ENCODE measurements at regions not wholly inside any gene's neighbourhood (a gene's known extent, or its start where the extent isn't known, plus 50 kb on each side); places are given as distances from the start of the nearest gene placed in this dataset.

DNA sequence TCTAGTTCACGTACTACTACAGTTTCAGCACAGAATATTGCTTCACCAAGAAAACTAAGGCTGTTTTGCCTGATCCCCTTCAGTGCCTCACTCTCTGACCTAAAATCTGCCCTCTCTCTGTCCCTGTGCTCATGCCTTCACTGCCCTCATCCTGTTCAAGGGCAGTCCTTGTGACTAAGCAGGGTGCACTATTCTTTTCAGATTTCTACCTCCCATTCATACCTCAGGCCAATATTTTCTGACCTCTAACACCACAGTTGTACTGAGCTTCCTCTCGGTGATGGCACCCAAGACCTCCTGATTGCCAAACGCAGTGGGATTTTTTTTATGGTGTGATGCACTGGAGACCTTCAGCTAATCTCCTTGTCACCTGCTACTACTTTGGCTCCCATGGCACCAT, 57.7 kb upstream of the GADD45A start:
- Histone ChIP-seq H3K27ac (ENCODE audit: extremely low read depth, low read depth, low read length) (no peak overlapping the region), H3K9me3 (ENCODE audit: control insufficient read depth, insufficient read depth, low read depth, low read length) (no peaks in the 10 kb centered on the region), H3K4me1 (ENCODE audit: control insufficient read depth, insufficient read depth, low read length) (no peaks in the 10 kb centered on the region), H3K4me3 (ENCODE audit: low read depth, low read length) (no peak overlapping the region), H3K36me3 (ENCODE audit: control insufficient read depth in 2 of 2, insufficient read depth in 1 of 2, low read length in 2 of 2) (no peaks in the 10 kb centered on the region)
- ChIA-PET POLR2A (no interaction called here), CTCF (interaction anchor here (0.6 to 0.7 kb wide), 2 partner anchors 9 to 10 kb away, joined by 3 to 4 read pairs; no protein-coding TSS in a partner anchor)
- TF ChIP-seq ZBTB1 (tag by site-specific recombination; IDR thresholded peaks at IDR 0.05) (no peak), ZNF202 (tag by site-specific recombination; IDR thresholded peaks at IDR 0.05; ENCODE audit: borderline replicate concordance) (no peak), ZNF549 (tag by site-specific recombination; IDR thresholded peaks at IDR 0.05) (no peak), ZNF221 (tag by site-specific recombination; IDR thresholded peaks at IDR 0.05; ENCODE audit: borderline replicate concordance) (no peak), OVOL3 (tag by site-specific recombination; IDR thresholded peaks at IDR 0.05) (no peak), ZNF24 (tag by site-specific recombination; IDR thresholded peaks at IDR 0.05) (no peak), GLIS1 (tag by site-specific recombination; IDR thresholded peaks at IDR 0.05) (no peak), ZNF785 (tag by site-specific recombination; IDR thresholded peaks at IDR 0.05) (no peak), SP7 (tag by site-specific recombination; IDR thresholded peaks at IDR 0.05) (no peak)
- TF ChIP-seq, protein P1, sequence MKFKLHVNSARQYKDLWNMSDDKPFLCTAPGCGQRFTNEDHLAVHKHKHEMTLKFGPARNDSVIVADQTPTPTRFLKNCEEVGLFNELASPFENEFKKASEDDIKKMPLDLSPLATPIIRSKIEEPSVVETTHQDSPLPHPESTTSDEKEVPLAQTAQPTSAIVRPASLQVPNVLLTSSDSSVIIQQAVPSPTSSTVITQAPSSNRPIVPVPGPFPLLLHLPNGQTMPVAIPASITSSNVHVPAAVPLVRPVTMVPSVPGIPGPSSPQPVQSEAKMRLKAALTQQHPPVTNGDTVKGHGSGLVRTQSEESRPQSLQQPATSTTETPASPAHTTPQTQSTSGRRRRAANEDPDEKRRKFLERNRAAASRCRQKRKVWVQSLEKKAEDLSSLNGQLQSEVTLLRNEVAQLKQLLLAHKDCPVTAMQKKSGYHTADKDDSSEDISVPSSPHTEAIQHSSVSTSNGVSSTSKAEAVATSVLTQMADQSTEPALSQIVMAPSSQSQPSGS (tag by site-specific recombination; IDR thresholded peaks at IDR 0.05; ENCODE audit: low read depth), result no peak
- TF ChIP-seq, protein P2, sequence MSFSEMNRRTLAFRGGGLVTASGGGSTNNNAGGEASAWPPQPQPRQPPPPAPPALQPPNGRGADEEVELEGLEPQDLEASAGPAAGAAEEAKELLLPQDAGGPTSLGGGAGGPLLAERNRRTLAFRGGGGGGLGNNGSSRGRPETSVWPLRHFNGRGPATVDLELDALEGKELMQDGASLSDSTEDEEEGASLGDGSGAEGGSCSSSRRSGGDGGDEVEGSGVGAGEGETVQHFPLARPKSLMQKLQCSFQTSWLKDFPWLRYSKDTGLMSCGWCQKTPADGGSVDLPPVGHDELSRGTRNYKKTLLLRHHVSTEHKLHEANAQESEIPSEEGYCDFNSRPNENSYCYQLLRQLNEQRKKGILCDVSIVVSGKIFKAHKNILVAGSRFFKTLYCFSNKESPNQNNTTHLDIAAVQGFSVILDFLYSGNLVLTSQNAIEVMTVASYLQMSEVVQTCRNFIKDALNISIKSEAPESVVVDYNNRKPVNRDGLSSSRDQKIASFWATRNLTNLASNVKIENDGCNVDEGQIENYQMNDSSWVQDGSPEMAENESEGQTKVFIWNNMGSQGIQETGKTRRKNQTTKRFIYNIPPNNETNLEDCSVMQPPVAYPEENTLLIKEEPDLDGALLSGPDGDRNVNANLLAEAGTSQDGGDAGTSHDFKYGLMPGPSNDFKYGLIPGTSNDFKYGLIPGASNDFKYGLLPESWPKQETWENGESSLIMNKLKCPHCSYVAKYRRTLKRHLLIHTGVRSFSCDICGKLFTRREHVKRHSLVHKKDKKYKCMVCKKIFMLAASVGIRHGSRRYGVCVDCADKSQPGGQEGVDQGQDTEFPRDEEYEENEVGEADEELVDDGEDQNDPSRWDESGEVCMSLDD (tag by site-specific recombination; IDR thresholded peaks at IDR 0.05), result no peak

DNA sequence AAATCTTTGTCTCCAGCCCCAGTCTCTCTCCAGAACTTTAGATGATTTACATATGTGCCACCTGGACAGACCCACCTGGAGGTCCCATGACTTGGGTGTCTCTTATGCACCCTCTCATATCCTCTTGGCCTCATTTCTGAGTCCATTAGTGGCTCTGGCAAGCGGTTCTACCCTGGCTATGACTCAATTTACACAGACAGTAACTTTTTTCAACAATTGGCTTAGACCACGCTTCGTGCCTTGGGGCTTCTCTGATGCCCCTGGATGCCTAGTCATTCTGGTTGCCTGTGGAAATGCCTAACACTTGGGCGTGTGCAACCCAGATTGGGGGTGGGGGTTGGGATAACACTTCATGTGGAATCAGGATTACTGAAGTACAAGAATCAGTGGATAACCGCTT, 57.1 kb upstream of the GADD45A start:
- Histone ChIP-seq H3K27ac (ENCODE audit: extremely low read depth, low read depth, low read length) (no peak overlapping the region), H3K36me3 (ENCODE audit: control insufficient read depth in 2 of 2, insufficient read depth in 1 of 2, low read length in 2 of 2) (no peaks in the 10 kb centered on the region), H3K4me3 (ENCODE audit: low read depth, low read length) (no peak overlapping the region), H3K9me3 (ENCODE audit: control insufficient read depth, insufficient read depth, low read depth, low read length) (no peaks in the 10 kb centered on the region), H3K4me1 (ENCODE audit: control insufficient read depth, insufficient read depth, low read length) (no peaks in the 10 kb centered on the region)
- POLR2A ChIA-PET, result no interaction called here
- CTCF ChIA-PET, result interaction anchor here (0.6 kb wide), 1 partner anchor 608 kb away, joined by 3 read pairs; no protein-coding TSS in a partner anchor
- TF ChIP-seq ZNF324 (tag by site-specific recombination; IDR thresholded peaks at IDR 0.05), result no peak
- no peak for TF ChIP-seq ZNF600 (tag by site-specific recombination; IDR thresholded peaks at IDR 0.05)
- TF ChIP-seq, protein P3, sequence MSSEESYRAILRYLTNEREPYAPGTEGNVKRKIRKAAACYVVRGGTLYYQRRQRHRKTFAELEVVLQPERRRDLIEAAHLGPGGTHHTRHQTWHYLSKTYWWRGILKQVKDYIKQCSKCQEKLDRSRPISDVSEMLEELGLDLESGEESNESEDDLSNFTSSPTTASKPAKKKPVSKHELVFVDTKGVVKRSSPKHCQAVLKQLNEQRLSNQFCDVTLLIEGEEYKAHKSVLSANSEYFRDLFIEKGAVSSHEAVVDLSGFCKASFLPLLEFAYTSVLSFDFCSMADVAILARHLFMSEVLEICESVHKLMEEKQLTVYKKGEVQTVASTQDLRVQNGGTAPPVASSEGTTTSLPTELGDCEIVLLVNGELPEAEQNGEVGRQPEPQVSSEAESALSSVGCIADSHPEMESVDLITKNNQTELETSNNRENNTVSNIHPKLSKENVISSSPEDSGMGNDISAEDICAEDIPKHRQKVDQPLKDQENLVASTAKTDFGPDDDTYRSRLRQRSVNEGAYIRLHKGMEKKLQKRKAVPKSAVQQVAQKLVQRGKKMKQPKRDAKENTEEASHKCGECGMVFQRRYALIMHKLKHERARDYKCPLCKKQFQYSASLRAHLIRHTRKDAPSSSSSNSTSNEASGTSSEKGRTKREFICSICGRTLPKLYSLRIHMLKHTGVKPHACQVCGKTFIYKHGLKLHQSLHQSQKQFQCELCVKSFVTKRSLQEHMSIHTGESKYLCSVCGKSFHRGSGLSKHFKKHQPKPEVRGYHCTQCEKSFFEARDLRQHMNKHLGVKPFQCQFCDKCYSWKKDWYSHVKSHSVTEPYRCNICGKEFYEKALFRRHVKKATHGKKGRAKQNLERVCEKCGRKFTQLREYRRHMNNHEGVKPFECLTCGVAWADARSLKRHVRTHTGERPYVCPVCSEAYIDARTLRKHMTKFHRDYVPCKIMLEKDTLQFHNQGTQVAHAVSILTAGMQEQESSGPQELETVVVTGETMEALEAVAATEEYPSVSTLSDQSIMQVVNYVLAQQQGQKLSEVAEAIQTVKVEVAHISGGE (tag by site-specific recombination; conservative IDR thresholded peaks at IDR 0.05; ENCODE audit: low read depth), result no peak
- TF ChIP-seq, protein P4, sequence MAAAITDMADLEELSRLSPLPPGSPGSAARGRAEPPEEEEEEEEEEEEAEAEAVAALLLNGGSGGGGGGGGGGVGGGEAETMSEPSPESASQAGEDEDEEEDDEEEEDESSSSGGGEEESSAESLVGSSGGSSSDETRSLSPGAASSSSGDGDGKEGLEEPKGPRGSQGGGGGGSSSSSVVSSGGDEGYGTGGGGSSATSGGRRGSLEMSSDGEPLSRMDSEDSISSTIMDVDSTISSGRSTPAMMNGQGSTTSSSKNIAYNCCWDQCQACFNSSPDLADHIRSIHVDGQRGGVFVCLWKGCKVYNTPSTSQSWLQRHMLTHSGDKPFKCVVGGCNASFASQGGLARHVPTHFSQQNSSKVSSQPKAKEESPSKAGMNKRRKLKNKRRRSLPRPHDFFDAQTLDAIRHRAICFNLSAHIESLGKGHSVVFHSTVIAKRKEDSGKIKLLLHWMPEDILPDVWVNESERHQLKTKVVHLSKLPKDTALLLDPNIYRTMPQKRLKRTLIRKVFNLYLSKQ (tag by site-specific recombination; IDR thresholded peaks at IDR 0.05; ENCODE audit: borderline replicate concordance), result no peak
- TF ChIP-seq ZNF571 (tag by site-specific recombination; IDR thresholded peaks at IDR 0.05), result no peak
- no peak for TF ChIP-seq ZNF391 (tag by site-specific recombination; IDR thresholded peaks at IDR 0.05; ENCODE audit: borderline replicate concordance, low read depth)
- no peak for TF ChIP-seq ZNF544 (tag by site-specific recombination; IDR thresholded peaks at IDR 0.05)
- no peak for TF ChIP-seq ZNF677 (tag by site-specific recombination; IDR thresholded peaks at IDR 0.05)
- TF ChIP-seq SALL2 (tag by site-specific recombination; IDR thresholded peaks at IDR 0.05; ENCODE audit: borderline replicate concordance), result no peak
- no peak for TF ChIP-seq ZNF658 (tag by site-specific recombination; IDR thresholded peaks at IDR 0.05)
- TF ChIP-seq MZF1 (tag by site-specific recombination; IDR thresholded peaks at IDR 0.05; ENCODE audit: borderline replicate concordance), result no peak
- TF ChIP-seq, protein P5, sequence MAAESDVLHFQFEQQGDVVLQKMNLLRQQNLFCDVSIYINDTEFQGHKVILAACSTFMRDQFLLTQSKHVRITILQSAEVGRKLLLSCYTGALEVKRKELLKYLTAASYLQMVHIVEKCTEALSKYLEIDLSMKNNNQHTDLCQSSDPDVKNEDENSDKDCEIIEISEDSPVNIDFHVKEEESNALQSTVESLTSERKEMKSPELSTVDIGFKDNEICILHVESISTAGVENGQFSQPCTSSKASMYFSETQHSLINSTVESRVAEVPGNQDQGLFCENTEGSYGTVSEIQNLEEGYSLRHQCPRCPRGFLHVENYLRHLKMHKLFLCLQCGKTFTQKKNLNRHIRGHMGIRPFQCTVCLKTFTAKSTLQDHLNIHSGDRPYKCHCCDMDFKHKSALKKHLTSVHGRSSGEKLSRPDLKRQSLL (tag by site-specific recombination; IDR thresholded peaks at IDR 0.05), result no peak
- no peak for TF ChIP-seq ZNF768 (tag by site-specific recombination; IDR thresholded peaks at IDR 0.05)

Measured in HEK293 (cell line).